H1 (cell line): ENCODE measurements at regions not wholly inside any gene's neighbourhood (a gene's known extent, or its start where the extent isn't known, plus 50 kb on each side); places are given as distances from the start of the nearest gene placed in this dataset.

ENCODE experiments used
- ATF3 ChIP-seq: IDR thresholded peaks from 2 replicates; pipeline ENCODE4 v1.6.1; 2011; ENCODE audit warnings: low read depth, mild to moderate bottlenecking, low read length; ENCODE audit not compliant: insufficient read depth
- CBX5 ChIP-seq: fragments of 300-800, 300-1000 bp; sonication (generic); IDR thresholded peaks from 2 replicates; pipeline ENCODE4 v1.7.1; 2016; ENCODE audit warnings: antibody characterized with exemption, low read length, low read depth
- CEBPB ChIP-seq: IDR thresholded peaks from 2 replicates; pipeline ENCODE4 v1.6.1; 2012; ENCODE audit warnings: low read depth, low read length
- CTCF ChIP-seq, 3 experiments: IDR thresholded peaks; 1 replicate in 2 of 3; 2 replicates in 1 of 3; pipeline versions ENCODE4 v1.5.1 to v1.6.1; 2011; ENCODE audit warnings: low read length in 3 of 3, mild to moderate bottlenecking in 3 of 3, inconsistent platforms in 2 of 3, low read depth in 1 of 3, moderate library complexity in 1 of 3; ENCODE audit not compliant: insufficient read depth in 1 of 3; ENCODE audit errors: control extremely low read depth in 1 of 3
- HDAC2 ChIP-seq, 2 experiments: fragments of 300-600 bp in 1 of 2; sonication (generic) in 1 of 2; IDR thresholded peaks; 2 replicates each; pipeline ENCODE4 v1.6.1; 2011 to 2012; ENCODE audit warnings: low read depth in 2 of 2, low read length in 2 of 2, mild to moderate bottlenecking in 2 of 2, moderate library complexity in 2 of 2, borderline replicate concordance in 1 of 2, inconsistent platforms in 1 of 2
- KDM1A ChIP-seq: fragments of 200-600, 300-600 bp; sonication (generic); IDR thresholded peaks from 2 replicates; pipeline ENCODE4 v1.7.1; 2016; ENCODE audit warnings: mild to moderate bottlenecking, low read length, borderline replicate concordance
- MAX ChIP-seq: IDR thresholded peaks from 2 replicates; pipeline ENCODE4 v1.6.1; 2012; ENCODE audit warnings: inconsistent platforms
- POLR2A ChIP-seq, 2 experiments: IDR thresholded peaks; 1 replicate in 1 of 2; 2 replicates in 1 of 2; pipeline ENCODE4 v1.6.1; 2011; ENCODE audit warnings: low read depth in 2 of 2, low read length in 2 of 2, mild to moderate bottlenecking in 2 of 2; ENCODE audit errors: control extremely low read depth in 1 of 2
- POLR2AphosphoS5 ChIP-seq: IDR thresholded peaks from 2 replicates; pipeline ENCODE4 v1.6.1; 2011; ENCODE audit warnings: low read depth, low read length
- RBBP5 ChIP-seq: IDR thresholded peaks from 2 replicates; pipeline ENCODE4 v1.7.1; 2012; ENCODE audit warnings: low read depth, mild to moderate bottlenecking, inconsistent platforms, low read length, moderate library complexity, borderline replicate concordance
- SIN3A ChIP-seq, 2 experiments: IDR thresholded peaks in 1 of 2; conservative IDR thresholded peaks in 1 of 2; 2 replicates each; pipeline ENCODE4 v1.6.1; 2011 to 2012; ENCODE audit warnings: low read length in 2 of 2, improper control_type of control experiment in 1 of 2, low read depth in 1 of 2, mild to moderate bottlenecking in 1 of 2
- USF2 ChIP-seq: IDR thresholded peaks from 2 replicates; pipeline ENCODE4 v1.6.1; 2011; ENCODE audit warnings: low read length, improper control_type of control experiment
- YY1 ChIP-seq: IDR thresholded peaks from 2 replicates; pipeline ENCODE4 v1.6.1; 2011; ENCODE audit warnings: low read depth, mild to moderate bottlenecking, low read length

- TF ChIP-seq POLR2A (IDR thresholded peaks at IDR 0.05; ENCODE audit: control extremely low read depth in 1 of 2, low read depth in 2 of 2, low read length in 2 of 2) (no peak), CBX5 (no peak), CTCF (IDR thresholded peaks at IDR 0.05; ENCODE audit: control extremely low read depth in 1 of 3, insufficient read depth in 1 of 3, low read depth in 1 of 3, low read length in 3 of 3) (no peak), YY1 (no peak), ATF3 (no peak), RBBP5 (no peak), POLR2AphosphoS5 (no peak), CEBPB (no peak), KDM1A (no peak), MAX (no peak), HDAC2 (IDR thresholded peaks at IDR 0.05; ENCODE audit: borderline replicate concordance in 1 of 2, low read depth in 2 of 2, low read length in 2 of 2) (no peak), SIN3A (conservative IDR thresholded peaks at IDR 0.05 in 1 of 2, IDR thresholded peaks at IDR 0.05 in 1 of 2; ENCODE audit: low read depth in 1 of 2, low read length in 2 of 2) (no peak), USF2 (no peak)
Measured at GRCh38 chr12:24172031-24172772, 222.7 kb upstream of the SOX5 start.
